ENCODE measurements at regions not wholly inside any gene's neighbourhood (a gene's known extent, or its start where the extent isn't known, plus 50 kb on each side); places are given as distances from the start of the nearest gene placed in this dataset.

DNA sequence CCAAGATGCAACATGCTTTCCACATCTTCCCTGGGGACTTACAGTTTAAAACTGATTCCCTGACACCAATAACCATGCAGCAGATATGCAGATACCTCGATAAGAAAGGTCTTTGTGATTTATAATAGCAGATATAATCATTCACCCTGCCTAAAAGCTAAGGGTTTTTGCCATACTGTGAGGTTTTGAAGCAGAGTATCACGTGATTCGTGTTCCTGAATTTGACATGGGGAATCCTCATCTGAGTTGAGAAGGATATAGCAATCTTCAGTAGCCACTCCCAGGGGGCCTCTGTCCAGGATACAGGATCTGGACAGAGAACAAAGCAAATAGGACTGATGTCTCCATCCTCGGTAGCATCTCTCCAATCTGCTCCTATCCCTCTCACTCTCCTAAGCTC is 79.1 kb upstream of the SDK2 start:
- no peaks in the 10 kb centered on the region for H3K9me2 ChIP-seq (ENCODE audit: insufficient read depth)
- intact Hi-C loops (cut with micrococcal nuclease): no loop called here
- H3K27ac ChIP-seq (ENCODE audit: low read depth, low read length): no peak overlapping the region
- H3K9me3 ChIP-seq (ENCODE audit: control insufficient read depth in 1 of 2, insufficient read depth in 1 of 2, low read depth in 1 of 2, low read length in 2 of 2): no peaks in the 10 kb centered on the region
- H3K27me3 ChIP-seq (ENCODE audit: insufficient read depth, low read length): peaks cover 34% of the 10 kb centered on the region
- H4K20me1 ChIP-seq (ENCODE audit: insufficient read depth): no peaks in the 10 kb centered on the region
- no peak overlapping the region for H3K4me2 ChIP-seq (ENCODE audit: low read length)
- H2AFZ ChIP-seq (ENCODE audit: low read depth, low read length, poor library complexity, severe bottlenecking): no peak overlapping the region
- RAD21 ChIA-PET (ENCODE audit: low non-redundant PET in 1 of 2, low total read pairs in 2 of 2, uncharacterized antibody in 2 of 2, unreplicated experiment in 2 of 2): no interaction called here
- no TSS peak for BruUV-seq (replicated peaks)
- POLR2A ChIA-PET: no interaction called here
- H3K79me2 ChIP-seq (ENCODE audit: insufficient read depth, low read length): no peaks in the 10 kb centered on the region
- no peaks in the 10 kb centered on the region for H3K4me1 ChIP-seq (ENCODE audit: control insufficient read depth in 1 of 2, insufficient read depth in 2 of 2, low read length in 2 of 2)
- DNase-seq (ENCODE audit: low read depth, low spot score) (no peak), ATAC-seq (no peak)
- H3K4me3 ChIP-seq (replicated peaks in 1 of 2; ENCODE audit: low read depth in 1 of 2, low read length in 2 of 2): no peak overlapping the region
- TF ChIP-seq RAD21 (IDR thresholded peaks at IDR 0.05; ENCODE audit: low read depth) (no peak), SRF (IDR thresholded peaks at IDR 0.05; ENCODE audit: low read depth) (no peak), CEBPB (IDR thresholded peaks at IDR 0.05; ENCODE audit: low read depth) (no peak), SP1 (IDR thresholded peaks at IDR 0.05; ENCODE audit: low read depth) (no peak), ELF1 (IDR thresholded peaks at IDR 0.05; ENCODE audit: borderline replicate concordance, low read depth) (no peak), EGR1 (IDR thresholded peaks at IDR 0.05; ENCODE audit: low read depth) (no peak), EZH2phosphoT487 (IDR thresholded peaks at IDR 0.05; ENCODE audit: borderline replicate concordance) (no peak), ZNF274 (IDR thresholded peaks at IDR 0.05; ENCODE audit: low read depth, low read length) (no peak)
- no peak overlapping the region for H3K9ac ChIP-seq (ENCODE audit: low read length)
- CTCF ChIA-PET: no interaction called here
- H3K36me3 ChIP-seq (ENCODE audit: control insufficient read depth in 1 of 2, insufficient read depth in 2 of 2, low read length in 2 of 2): no peaks in the 10 kb centered on the region

DNA sequence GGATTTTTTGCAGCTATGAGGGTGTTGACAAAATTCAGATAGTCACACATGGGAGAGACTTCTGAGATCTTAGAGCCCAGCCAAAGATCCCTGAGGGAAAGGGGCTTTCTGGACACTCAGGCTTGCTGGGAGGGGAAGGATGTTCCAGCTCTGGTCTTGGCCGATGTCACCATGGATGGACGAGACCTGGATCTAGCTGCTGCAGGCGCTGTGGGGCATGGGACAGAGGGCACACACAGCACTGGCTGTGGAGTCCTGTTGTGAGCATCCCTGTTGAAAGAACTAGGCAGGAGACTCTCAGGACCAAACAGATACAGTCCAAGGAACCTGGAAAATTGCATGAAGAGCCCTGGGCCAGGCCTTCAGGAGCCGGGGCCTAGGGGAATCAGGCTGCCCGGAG is 80.1 kb upstream of the SDK2 start:
- ChIA-PET POLR2A (no interaction called here), CTCF (no interaction called here), RAD21 (ENCODE audit: low non-redundant PET in 1 of 2, low total read pairs in 2 of 2, uncharacterized antibody in 2 of 2, unreplicated experiment in 2 of 2) (no interaction called here)
- no TSS peak for BruUV-seq (replicated peaks)
- intact Hi-C loops (cut with micrococcal nuclease): no loop called here
- Histone ChIP-seq H3K36me3 (ENCODE audit: control insufficient read depth in 1 of 2, insufficient read depth in 2 of 2, low read length in 2 of 2) (no peaks in the 10 kb centered on the region), H3K4me2 (ENCODE audit: low read length) (no peak overlapping the region), H3K79me2 (ENCODE audit: insufficient read depth, low read length) (no peaks in the 10 kb centered on the region), H3K4me1 (ENCODE audit: control insufficient read depth in 1 of 2, insufficient read depth in 2 of 2, low read length in 2 of 2) (no peaks in the 10 kb centered on the region), H3K27me3 (ENCODE audit: insufficient read depth, low read length) (peaks cover 38% of the 10 kb centered on the region), H4K20me1 (ENCODE audit: insufficient read depth) (no peaks in the 10 kb centered on the region), H3K9me2 (ENCODE audit: insufficient read depth) (no peaks in the 10 kb centered on the region), H2AFZ (ENCODE audit: low read depth, low read length, poor library complexity, severe bottlenecking) (no peak overlapping the region), H3K27ac (ENCODE audit: low read depth, low read length) (no peak overlapping the region), H3K4me3 (replicated peaks in 1 of 2; ENCODE audit: low read depth in 1 of 2, low read length in 2 of 2) (no peak overlapping the region), H3K9ac (ENCODE audit: low read length) (no peak overlapping the region), H3K9me3 (ENCODE audit: control insufficient read depth in 1 of 2, insufficient read depth in 1 of 2, low read depth in 1 of 2, low read length in 2 of 2) (no peaks in the 10 kb centered on the region)
- no peak for TF ChIP-seq YY1 (IDR thresholded peaks at IDR 0.05; ENCODE audit: extremely low read depth, insufficient replicate concordance, low read depth, low read length)
- TF ChIP-seq, protein P1, sequence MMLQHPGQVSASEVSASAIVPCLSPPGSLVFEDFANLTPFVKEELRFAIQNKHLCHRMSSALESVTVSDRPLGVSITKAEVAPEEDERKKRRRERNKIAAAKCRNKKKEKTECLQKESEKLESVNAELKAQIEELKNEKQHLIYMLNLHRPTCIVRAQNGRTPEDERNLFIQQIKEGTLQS (IDR thresholded peaks at IDR 0.05): no peak
- TF ChIP-seq RAD21 (IDR thresholded peaks at IDR 0.05; ENCODE audit: low read depth): no peak
- no peak for TF ChIP-seq SIN3A (IDR thresholded peaks at IDR 0.05; ENCODE audit: low read depth)
- DNase-seq (ENCODE audit: low read depth, low spot score) (no peak), ATAC-seq (no peak)

All from HCT116 (cell line).